OCI-LY7 (cell line): ENCODE measurements at regions not wholly inside any gene's neighbourhood (a gene's known extent, or its start where the extent isn't known, plus 50 kb on each side); places are given as distances from the start of the nearest gene placed in this dataset.

ENCODE experiments used
- EZH2phosphoT487 ChIP-seq: fragments of 200-600 bp; sonication (generic); IDR thresholded peaks from 2 replicates; pipeline ENCODE4 v1.6.1; 2018; ENCODE audit warnings: low read depth, borderline replicate concordance, mild to moderate bottlenecking, mixed run types, antibody characterized with exemption, low read length, moderate library complexity, mixed read lengths
- TF ChIP-seq, protein P1 (sequence below): fragments of 200-600 bp; sonication (generic); conservative IDR thresholded peaks from 2 replicates; pipeline ENCODE4 v1.5.1; 2014; ENCODE audit warnings: mild to moderate bottlenecking, antibody characterized with exemption, low read length, moderate library complexity, mixed read lengths

DNA sequence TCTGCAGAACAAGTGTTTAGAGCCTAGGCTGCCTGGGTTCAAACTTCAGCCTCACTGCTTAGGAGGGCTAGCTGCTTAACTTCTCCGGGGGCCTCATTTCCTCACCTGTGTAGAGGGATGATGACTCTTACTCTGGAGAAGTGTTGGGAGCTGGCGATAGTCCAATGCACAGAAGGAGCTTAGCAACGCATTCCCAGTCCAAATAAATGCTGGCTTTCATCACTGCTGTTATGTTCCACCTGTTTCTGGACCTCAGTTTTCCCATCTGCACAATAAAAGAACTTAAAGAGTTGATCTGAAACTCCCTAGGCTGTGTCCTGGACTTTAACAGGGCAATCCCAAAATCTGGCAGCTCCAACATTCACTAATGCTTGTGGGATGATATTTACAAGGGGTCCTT lies 337.8 kb downstream of the MIAT start:
- TF ChIP-seq, protein P1, sequence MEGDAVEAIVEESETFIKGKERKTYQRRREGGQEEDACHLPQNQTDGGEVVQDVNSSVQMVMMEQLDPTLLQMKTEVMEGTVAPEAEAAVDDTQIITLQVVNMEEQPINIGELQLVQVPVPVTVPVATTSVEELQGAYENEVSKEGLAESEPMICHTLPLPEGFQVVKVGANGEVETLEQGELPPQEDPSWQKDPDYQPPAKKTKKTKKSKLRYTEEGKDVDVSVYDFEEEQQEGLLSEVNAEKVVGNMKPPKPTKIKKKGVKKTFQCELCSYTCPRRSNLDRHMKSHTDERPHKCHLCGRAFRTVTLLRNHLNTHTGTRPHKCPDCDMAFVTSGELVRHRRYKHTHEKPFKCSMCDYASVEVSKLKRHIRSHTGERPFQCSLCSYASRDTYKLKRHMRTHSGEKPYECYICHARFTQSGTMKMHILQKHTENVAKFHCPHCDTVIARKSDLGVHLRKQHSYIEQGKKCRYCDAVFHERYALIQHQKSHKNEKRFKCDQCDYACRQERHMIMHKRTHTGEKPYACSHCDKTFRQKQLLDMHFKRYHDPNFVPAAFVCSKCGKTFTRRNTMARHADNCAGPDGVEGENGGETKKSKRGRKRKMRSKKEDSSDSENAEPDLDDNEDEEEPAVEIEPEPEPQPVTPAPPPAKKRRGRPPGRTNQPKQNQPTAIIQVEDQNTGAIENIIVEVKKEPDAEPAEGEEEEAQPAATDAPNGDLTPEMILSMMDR = no peak
- TF ChIP-seq EZH2phosphoT487 = no peak
